Endothelial cell of umbilical vein (primary cell): ENCODE measurements at regions not wholly inside any gene's neighbourhood (a gene's known extent, or its start where the extent isn't known, plus 50 kb on each side); places are given as distances from the start of the nearest gene placed in this dataset.

Experiments used
- EZH2 ChIP-seq: IDR thresholded peaks from 2 replicates; pipeline ENCODE4 v1.6.1; 2012; ENCODE audit warnings: borderline replicate concordance, low read depth, mild to moderate bottlenecking, moderate library complexity, low read length, inconsistent platforms; ENCODE audit not compliant: severe bottlenecking
- JUN ChIP-seq: IDR thresholded peaks from 2 replicates; pipeline ENCODE4 v1.6.1; 2011; ENCODE audit warnings: borderline replicate concordance, low read depth; ENCODE audit not compliant: insufficient read length, insufficient read depth
- TF ChIP-seq, protein P1 (sequence below), 2 donors: IDR thresholded peaks; 1 replicate in 1 of 2; 2 replicates in 1 of 2; pipeline ENCODE4 v1.5.1; 2011; ENCODE audit warnings: low read length in 2 of 2, mild to moderate bottlenecking in 2 of 2, moderate library complexity in 2 of 2, control low read depth in 1 of 2, inconsistent platforms in 1 of 2, low read depth in 1 of 2; ENCODE audit not compliant: insufficient read depth in 1 of 2; ENCODE audit errors: extremely low read depth in 1 of 2

DNA sequence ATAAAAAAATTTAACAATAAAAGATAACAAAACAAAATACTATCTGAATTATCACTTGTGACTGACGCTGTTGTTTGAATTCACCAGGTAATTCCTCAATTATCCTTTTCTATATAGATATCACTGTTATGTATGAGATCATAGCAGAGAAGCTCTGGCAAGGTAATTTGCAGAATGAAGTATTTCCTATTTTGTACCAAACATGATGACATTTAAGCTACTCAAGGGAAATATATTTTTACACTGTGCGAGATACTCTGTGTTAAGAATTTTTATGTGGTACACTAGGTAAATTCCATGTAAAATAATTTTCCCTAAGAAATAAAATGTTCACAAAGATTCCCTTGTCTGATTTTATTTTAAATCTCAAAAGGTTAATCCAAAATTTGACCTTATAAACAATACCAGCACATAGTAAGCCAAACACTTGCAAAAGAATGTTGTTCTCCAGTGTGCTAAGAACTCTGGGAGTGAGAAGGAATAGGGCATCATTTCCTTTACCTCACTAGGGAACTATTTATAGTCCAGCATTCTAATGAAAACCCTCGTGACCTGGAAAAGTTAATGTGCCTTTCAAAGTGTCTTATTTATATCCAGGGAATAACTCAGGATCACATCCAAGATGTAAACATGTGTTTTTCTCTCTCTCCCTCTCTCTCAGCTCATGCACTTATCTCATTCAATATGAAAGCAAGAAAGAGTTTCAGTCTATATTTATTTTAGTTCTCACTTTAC is 115.2 kb upstream of the RAP1B start:
- TF ChIP-seq EZH2 (no peak), JUN (no peak)
- TF ChIP-seq, protein P1, sequence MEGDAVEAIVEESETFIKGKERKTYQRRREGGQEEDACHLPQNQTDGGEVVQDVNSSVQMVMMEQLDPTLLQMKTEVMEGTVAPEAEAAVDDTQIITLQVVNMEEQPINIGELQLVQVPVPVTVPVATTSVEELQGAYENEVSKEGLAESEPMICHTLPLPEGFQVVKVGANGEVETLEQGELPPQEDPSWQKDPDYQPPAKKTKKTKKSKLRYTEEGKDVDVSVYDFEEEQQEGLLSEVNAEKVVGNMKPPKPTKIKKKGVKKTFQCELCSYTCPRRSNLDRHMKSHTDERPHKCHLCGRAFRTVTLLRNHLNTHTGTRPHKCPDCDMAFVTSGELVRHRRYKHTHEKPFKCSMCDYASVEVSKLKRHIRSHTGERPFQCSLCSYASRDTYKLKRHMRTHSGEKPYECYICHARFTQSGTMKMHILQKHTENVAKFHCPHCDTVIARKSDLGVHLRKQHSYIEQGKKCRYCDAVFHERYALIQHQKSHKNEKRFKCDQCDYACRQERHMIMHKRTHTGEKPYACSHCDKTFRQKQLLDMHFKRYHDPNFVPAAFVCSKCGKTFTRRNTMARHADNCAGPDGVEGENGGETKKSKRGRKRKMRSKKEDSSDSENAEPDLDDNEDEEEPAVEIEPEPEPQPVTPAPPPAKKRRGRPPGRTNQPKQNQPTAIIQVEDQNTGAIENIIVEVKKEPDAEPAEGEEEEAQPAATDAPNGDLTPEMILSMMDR (IDR thresholded peaks at IDR 0.05; ENCODE audit: extremely low read depth in 1 of 2, insufficient read depth in 1 of 2, low read depth in 1 of 2, low read length in 2 of 2) = no peak
